ENCODE measurements at regions not wholly inside any gene's neighbourhood (a gene's known extent, or its start where the extent isn't known, plus 50 kb on each side); places are given as distances from the start of the nearest gene placed in this dataset.

DNA sequence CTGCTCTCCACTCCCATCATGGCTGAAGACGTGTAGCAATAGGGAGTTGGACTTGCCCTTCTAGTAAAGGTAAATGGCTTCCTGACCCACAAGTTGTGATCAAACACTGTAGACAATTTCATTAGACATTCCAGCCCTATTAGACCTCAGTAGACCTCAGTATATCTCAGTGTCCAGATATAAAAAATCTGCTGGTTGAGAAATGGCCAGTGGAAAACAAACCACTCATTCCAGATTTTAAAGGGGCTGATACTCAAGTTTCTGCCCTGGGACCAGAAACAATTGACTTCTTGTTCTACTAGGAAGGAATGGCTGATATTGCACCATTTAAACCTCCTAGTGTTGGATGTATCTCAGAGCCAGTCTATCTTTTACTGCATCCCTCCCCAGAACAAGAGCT, 613.2 kb downstream of the PDCD6IP start:
- TF ChIP-seq, protein P1, sequence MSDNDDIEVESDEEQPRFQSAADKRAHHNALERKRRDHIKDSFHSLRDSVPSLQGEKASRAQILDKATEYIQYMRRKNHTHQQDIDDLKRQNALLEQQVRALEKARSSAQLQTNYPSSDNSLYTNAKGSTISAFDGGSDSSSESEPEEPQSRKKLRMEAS (IDR thresholded peaks at IDR 0.05; ENCODE audit: low read depth, low read length) = no peak
- TF ChIP-seq POLR2A (IDR thresholded peaks at IDR 0.05; ENCODE audit: extremely low read depth, insufficient read length) (no peak), MYC (IDR thresholded peaks at IDR 0.05; ENCODE audit: low read depth, low read length) (no peak)
- TF ChIP-seq, protein P2, sequence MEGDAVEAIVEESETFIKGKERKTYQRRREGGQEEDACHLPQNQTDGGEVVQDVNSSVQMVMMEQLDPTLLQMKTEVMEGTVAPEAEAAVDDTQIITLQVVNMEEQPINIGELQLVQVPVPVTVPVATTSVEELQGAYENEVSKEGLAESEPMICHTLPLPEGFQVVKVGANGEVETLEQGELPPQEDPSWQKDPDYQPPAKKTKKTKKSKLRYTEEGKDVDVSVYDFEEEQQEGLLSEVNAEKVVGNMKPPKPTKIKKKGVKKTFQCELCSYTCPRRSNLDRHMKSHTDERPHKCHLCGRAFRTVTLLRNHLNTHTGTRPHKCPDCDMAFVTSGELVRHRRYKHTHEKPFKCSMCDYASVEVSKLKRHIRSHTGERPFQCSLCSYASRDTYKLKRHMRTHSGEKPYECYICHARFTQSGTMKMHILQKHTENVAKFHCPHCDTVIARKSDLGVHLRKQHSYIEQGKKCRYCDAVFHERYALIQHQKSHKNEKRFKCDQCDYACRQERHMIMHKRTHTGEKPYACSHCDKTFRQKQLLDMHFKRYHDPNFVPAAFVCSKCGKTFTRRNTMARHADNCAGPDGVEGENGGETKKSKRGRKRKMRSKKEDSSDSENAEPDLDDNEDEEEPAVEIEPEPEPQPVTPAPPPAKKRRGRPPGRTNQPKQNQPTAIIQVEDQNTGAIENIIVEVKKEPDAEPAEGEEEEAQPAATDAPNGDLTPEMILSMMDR (IDR thresholded peaks at IDR 0.05; ENCODE audit: low read depth, low read length) = no peak
- no peak overlapping the region for H3K4me3 ChIP-seq (ENCODE audit: low read depth, low read length)
- no peak for DNase-seq (ENCODE audit: low read depth)

DNA sequence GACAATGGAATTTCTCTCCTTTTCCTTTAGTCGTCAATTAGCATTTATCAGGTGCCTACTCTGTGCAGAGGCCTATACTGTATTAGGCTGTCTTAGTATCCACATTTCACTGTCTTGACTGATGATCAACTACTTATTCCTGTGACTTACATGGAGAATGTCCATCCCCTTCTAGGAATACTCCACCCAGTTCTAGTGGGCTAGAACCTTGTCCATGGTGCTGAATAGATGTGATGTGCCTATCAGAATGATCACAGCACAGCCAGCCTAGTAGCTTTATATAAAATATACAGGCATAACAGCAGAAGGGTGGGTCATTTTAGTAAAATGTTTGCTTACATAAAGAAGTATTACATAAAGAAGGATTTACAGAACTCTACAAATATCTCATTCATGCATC, 621.4 kb downstream of the PDCD6IP start:
- H3K4me3 ChIP-seq (ENCODE audit: low read depth, low read length) = no peak overlapping the region
- DNase-seq (ENCODE audit: low read depth) = peak; percentile 13
- TF ChIP-seq MYC (IDR thresholded peaks at IDR 0.05; ENCODE audit: low read depth, low read length) = no peak
- TF ChIP-seq, protein P2 (IDR thresholded peaks at IDR 0.05; ENCODE audit: low read depth, low read length) = no peak

DNA sequence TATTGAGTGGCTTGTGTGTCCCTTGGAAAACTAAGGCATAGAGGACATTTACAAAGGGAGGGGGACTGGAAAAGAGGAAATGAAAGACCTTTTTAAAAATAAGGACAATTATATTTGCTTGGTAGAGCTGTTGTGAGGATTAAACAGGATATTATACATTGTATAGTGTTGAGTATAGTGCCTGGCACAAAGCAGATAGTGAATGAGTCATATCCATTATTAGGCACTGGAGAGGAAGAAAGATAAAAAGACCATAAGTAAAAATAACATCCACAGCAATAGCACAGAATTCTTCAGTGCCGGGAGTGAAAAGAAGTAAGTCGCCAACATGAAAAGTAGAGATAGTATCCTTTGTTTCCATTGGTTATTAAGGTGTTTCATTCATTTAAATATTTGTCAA, 623.3 kb downstream of the PDCD6IP start:
- TF ChIP-seq, protein P1 (IDR thresholded peaks at IDR 0.05; ENCODE audit: low read depth, low read length) = no peak
- no peak for TF ChIP-seq MYC (IDR thresholded peaks at IDR 0.05; ENCODE audit: low read depth, low read length)
- TF ChIP-seq, protein P2 (IDR thresholded peaks at IDR 0.05; ENCODE audit: low read depth, low read length) = no peak
- H3K4me3 ChIP-seq (ENCODE audit: low read depth, low read length) = no peak overlapping the region
- DNase-seq (ENCODE audit: low read depth) = no peak

DNA sequence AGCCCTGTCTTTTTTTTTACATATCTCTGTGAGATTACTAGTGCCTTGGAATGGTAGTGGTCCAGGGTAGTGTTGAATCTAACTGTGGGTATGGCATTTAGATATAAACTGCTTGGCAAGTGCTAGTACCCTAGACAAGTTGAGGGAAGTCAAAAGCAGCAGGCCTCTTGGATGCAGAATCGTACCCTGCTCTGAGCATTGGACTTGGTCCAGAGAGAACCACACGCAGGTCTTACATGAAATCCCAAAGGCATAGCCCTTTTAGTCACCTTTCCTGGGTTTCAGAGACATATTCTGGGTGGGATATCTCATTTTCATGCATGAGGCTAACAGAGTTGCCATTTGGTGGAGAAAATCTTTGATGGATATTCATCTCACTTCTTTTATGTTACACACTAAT, 641.4 kb downstream of the PDCD6IP start:
- DNase-seq (ENCODE audit: low read depth) = no peak
- TF ChIP-seq POLR2A (IDR thresholded peaks at IDR 0.05; ENCODE audit: extremely low read depth, insufficient read length) = no peak

DNA sequence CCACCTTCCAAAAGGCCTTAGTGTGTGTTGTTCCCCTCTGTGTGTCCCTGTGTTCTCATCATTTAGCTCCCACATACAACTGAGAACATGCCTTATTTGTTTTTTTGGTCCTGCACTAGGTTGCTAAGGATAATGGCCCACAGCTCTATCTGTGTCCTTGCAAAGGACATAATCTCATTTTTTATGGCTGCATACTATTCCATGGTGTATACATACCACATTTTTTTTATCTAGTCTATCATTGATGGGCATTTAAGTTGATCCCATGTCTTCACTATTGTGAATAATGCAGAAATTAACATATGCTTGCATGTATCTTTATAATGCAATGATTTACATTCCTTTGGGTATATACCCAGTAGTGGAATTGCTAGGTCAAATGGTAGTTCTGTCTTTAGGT, 645.7 kb downstream of the PDCD6IP start:
- H3K4me3 ChIP-seq (ENCODE audit: low read depth, low read length) = no peak overlapping the region
- TF ChIP-seq POLR2A (IDR thresholded peaks at IDR 0.05; ENCODE audit: extremely low read depth, insufficient read length) (no peak), MYC (IDR thresholded peaks at IDR 0.05; ENCODE audit: low read depth, low read length) (no peak)
- TF ChIP-seq, protein P2 (IDR thresholded peaks at IDR 0.05; ENCODE audit: low read depth, low read length) = no peak
- TF ChIP-seq, protein P1 (IDR thresholded peaks at IDR 0.05; ENCODE audit: low read depth, low read length) = no peak
- no peak for DNase-seq (ENCODE audit: low read depth)

More for the DNA sequence above, 641.4 kb downstream of the PDCD6IP start:
- H3K4me3 ChIP-seq (ENCODE audit: low read depth, low read length) = no peak overlapping the region

DNA sequence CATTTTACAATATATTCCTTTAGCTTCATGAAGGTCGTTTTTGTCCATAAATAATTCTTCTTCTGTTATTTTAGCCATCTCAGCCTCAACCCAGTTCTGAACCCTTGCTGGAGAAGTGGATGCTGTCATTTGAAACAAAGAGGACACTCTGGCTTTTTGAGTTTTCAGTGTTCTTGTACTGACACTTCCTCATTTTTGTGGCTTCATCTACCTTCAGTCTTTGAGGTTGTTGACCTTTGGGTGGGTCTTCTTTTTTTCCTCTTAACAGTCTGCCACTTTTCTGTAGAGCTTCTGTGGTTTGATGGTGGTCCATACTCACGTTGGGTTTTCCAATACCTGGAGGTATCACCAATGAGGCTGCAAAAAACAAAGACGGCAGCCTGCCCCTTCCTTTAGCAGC, 650.9 kb downstream of the PDCD6IP start:
- no peak overlapping the region for H3K4me3 ChIP-seq (ENCODE audit: low read depth, low read length)
- no peak for DNase-seq (ENCODE audit: low read depth)
- TF ChIP-seq POLR2A (IDR thresholded peaks at IDR 0.05; ENCODE audit: extremely low read depth, insufficient read length) (no peak), MYC (IDR thresholded peaks at IDR 0.05; ENCODE audit: low read depth, low read length) (no peak)
- TF ChIP-seq, protein P1 (IDR thresholded peaks at IDR 0.05; ENCODE audit: low read depth, low read length) = no peak
- TF ChIP-seq, protein P2 (IDR thresholded peaks at IDR 0.05; ENCODE audit: low read depth, low read length) = no peak
